Astrocyte of the hippocampus (primary cell): ENCODE measurements at regions not wholly inside any gene's neighbourhood (a gene's known extent, or its start where the extent isn't known, plus 50 kb on each side); places are given as distances from the start of the nearest gene placed in this dataset.

Source experiments
- DNase-seq: peaks from one replicate; pipeline ENCODE4 v3.0.0; 2011; ENCODE audit warnings: low read depth, low spot score

DNA sequence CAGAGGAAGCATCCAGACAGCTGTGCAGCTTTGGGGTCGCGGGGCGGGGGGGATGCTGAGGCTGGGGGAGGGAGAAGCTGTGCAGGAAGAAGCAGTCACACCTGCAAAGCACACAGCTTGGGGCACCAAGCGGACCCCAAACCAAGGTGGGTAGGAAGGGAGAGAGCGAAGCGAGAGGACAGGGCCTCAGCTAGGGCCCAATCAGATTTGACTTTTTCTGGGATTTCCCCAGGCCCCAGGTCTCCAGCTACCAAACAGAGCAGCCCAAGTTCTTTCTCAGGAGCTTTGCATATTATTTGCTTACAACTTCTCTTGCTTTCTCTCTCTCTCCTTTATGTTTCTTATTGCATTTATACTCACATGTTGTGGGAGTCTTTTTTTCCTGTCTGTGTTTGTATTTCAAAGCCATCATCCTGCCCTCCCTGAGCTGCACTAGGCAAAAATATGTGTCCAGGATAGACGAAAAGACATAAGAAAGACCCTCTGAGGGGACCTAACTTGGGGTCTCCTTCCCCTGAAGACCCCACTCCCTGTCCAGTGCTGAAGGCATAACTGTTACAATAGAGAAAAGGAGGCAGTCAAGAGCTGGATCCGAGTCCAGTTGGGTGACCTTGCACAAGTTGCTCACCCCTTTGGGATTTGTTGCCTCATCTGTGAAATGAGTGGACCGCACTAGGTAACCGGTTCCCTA is 50.6 kb upstream of the SMNDC1 start:
- no peak for DNase-seq

DNA sequence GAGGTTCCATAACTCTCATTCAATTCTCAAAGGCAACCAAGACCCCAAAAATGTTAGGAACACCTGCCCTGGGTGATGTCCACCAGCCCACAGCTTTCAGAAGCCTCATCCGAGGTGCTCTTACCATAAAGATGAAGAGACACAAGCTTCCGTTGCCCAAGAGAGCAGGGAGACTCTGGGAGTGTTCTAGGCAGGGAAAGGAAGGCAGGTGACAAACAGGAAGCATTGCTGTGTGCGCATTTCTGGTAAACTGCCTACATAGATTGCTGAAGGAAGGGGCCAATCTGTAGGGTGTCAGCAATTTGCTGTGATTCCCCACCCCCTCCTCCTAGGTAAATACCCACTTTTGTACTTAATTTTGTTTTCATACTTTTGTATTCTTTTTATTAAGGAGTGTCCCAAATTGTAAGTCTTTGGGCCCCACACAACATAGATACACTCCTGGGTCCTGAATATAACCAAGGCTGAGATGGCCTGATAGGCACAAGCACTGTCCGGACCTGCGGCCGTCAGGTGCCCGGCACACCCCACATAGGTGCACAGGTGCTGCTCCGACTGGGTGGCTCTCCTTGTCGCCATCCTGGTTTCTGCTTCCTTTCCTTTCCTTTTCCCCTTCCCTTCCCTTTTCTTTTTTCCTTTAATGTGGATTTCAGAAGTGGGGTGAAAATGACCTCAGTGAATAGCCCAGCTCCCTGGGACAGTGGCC is 51.4 kb upstream of the SMNDC1 start:
- no peak for DNase-seq

DNA sequence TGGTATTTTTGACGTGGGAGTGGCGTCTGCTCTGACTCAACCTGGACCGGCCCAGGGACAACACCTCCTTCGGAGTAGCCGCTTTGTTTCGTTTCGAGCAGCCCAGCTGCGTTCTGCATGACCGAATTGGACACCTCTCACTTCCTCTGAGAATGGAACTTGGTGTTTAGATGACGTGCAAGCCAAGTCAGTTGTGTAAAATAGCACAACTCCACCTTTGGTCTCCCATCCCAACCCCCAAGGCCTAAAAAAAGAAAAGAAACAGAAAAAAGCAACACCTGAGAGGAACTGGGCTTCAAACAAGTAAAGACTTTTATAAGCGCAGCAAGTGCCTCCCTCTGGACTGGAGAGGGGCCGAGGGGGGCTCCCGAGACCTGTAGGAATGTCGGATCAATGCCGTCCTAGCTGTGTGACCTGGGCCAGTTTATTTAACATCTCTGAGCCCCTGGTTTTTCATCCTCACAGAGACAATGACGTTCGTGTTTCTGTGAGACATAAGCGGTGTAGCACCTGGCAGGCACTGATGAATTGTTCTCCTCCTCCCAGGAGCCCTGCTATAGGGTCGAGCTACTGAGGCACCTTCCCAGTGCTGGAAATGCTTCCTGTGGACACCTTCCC is 52.0 kb upstream of the SMNDC1 start:
- DNase-seq: peak; percentile 84

DNA sequence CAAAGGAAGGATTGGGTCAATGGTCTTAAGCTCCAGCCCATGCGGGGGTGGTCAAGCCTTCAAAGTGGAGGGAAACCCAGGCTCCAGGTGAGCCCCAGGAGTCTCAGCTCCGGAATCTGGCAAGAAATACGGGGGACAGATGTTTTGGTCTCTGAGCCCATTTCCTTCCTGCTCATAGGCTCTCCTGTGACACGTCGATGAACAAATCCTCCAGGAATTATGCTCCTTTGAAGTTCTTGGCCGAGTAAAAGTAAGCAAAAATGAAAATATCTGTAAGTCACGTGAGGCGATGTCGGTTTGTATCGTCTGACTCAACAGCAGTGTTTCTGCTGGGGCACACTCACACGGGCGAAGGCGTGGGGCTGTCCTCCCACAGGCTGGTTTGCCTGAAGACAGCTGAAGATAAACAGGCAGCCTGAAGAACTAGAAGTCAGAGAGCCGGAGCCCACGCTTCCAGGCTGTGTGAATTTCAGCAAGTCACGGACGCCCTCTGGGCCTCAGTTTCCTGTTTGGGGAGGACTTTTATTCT is 52.6 kb upstream of the SMNDC1 start:
- DNase-seq: peak; percentile 83

DNA sequence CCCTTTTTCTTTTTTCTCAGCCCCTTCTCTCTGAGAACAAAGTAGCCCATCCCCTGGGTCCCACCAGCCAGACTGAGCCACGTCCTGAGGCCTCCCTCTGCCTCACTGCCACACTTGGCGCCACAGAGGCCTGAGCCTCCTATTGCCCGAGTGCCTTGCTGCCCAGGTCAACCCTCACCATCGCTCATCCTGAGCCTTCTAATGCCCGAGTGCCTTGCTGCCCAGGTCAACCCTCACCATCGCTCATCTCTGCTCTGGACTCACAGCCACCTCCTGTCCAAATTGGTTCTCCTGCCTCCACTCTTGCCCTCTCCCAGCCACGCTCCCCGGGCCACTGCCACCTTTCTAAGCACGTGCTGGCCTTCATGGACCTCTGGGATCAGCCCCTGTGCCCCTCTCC is 53.2 kb upstream of the SMNDC1 start:
- DNase-seq: no peak

DNA sequence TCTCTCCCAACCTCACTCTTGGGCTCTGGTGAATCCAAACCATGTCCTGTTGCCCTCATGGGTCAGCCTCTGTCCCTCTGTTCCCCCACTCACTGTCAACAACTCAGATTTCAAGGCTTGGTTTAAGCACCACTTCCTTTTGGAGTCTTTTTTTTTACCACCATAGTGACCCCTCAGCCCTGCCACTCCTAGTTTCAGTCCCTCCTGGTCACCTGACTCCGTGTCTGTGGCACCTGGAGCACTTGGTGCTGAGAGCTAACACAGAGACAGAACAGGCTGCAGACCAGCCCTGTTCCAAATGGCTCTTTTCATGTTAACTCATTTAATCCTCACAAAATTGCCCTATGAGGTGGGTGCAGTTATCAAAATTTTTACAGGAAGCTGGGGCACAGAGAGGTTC is 53.6 kb upstream of the SMNDC1 start:
- no peak for DNase-seq

DNA sequence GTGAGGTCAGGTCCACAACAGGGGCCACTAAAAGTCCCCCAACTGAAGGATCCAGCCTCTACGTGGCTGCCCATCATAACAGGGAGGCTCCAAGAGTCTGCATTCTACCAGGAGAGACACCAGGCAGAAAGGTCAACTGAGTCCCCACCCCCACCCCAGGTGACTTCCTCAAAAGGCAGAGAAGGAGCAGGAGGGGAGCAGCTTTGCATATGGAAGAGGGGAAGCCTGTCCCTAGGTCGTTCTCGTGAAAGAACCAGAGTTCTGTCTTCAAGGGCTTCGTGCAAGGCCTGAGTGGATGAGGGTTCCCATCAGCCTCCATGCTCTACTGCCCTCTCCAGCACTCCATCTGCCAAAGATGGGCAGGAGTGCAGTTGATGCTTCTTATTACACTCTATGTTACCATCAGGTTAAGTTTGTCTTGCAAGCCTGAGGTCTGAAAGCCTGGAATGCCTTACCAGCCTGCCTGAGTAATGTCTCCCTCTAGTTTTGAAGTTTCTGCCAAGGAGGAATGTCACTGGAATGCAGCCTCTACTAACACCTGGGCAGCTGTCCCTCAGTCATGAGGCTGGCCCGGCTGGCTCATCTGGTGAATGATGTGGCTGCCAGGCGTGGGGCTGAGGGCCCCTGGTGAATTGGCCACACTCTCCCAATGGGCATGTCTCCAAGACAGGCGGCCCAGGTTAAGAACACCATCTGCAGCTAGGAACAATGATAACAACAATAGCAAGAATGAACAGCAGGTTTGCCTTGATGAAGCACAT is 54.3 kb upstream of the SMNDC1 start:
- DNase-seq: peak; percentile 79

DNA sequence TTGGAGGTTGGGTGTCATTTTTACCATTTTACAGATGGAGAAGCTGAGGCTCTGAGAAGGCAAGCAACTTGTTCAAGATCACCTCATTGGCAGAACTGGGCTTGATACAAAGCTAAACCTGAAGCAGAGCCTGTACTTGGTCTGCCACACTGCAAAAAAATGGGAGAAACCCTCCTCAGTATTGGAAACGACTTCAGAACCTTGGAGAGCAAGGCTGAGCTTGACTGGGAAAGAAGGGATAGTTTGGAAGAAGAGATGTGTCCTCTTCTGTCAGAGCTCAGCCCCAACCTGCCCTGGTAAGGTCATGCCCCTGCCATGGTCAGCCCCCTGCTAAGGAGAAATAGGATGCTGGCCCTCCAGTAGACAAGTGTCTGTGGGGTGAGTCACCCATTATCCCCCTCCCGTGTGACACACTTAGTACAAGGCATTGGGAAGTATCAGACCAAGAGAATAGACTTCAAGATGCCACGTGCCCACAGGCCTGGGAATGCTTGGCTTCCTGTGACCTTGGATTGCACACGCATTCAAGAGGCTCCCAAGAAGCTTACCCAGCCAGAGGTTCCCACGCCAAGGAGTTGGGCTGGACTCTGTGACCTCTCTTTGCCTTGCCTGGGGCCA is 56.2 kb upstream of the SMNDC1 start:
- DNase-seq: peak; percentile 40

DNA sequence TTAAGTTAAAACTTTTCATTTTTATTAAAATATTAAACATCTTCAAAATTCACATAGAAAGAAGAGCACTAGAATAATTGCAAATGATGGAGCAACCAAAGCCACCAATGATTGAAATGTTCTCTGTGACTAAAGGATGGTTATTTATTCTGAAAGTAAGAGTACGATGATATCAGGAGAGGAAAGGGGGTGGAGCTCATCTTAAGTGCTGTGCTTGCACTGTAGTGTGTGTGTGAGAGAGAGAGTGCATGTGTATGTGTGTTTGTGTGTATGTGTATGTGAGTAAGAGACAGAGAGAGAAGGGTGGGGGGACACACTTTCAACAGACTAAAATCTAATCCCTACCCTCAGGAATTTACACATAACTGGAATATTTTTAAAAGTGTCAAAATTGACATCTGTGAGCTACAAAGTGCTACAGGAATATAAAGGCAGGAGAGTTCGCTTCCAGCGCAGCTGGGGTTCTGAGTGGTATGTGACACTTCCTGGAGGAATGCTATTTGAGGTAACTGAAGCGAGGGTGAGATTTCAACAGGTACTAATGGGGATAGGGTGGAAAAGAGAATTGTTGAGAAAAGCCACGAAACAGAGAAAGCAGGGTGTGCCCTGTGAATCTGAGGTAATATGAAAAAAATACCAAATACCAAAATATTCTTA is 57.2 kb upstream of the SMNDC1 start:
- peak; percentile 31 for DNase-seq

DNA sequence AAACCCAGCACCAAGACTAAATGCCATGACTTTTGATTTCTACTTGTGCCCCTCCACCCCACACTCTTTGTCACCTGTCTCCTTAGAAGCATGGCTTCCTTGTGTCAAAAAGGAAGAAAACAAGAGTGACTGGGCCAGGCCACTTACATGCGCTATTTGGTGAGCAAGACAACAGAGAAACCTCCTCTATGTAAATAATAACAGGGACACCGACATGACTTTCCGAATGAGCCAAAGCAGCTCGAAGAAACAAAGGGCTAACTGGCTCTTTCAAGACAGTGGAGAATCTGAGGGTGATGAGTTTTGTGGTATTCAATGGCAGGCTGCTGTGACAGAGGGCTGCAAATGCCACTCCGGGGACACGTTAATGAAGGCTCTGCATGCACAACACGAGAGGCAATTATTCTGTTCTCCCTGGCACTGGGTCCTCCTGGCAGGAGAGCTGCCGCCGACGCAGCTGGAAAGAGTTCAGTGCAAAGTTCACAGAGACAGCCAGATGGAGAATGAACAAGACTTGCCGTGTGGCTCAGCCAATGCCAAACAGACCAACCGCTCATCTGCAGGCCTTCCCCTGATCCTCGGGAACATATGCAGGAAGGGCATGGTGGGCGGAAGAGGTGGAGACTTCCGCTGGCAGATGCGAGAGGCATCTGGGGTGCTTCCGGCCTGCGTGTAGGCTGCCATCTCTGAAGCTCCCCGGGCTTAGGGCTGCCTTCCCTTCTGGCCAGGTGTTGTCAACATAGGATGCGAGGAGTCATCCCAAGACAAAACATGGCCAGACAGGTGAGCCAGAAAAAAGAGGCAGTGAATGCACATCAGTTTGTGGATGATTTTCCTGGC is 59.1 kb upstream of the SMNDC1 start:
- peak; percentile 37 for DNase-seq

DNA sequence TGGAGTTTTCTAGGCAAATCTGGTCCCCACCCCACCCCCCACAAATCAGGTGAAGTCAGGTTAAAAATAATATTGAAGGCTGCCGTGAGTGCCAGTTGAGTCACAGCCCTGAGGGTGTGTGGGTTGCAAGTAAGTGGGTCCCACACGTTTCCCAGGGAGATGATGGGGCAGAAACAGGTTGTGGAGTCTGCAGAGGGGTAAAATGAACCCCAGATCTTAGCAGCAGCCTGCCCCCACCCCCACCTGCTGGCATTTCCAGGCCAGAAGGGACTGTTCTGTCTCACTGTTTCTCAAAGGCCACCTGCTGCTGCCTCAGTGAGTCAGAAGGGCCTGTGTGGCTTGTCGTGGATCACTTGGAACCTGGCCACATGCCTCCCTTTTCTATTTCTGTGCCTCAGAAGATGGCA is 59.8 kb upstream of the SMNDC1 start:
- no peak for DNase-seq

DNA sequence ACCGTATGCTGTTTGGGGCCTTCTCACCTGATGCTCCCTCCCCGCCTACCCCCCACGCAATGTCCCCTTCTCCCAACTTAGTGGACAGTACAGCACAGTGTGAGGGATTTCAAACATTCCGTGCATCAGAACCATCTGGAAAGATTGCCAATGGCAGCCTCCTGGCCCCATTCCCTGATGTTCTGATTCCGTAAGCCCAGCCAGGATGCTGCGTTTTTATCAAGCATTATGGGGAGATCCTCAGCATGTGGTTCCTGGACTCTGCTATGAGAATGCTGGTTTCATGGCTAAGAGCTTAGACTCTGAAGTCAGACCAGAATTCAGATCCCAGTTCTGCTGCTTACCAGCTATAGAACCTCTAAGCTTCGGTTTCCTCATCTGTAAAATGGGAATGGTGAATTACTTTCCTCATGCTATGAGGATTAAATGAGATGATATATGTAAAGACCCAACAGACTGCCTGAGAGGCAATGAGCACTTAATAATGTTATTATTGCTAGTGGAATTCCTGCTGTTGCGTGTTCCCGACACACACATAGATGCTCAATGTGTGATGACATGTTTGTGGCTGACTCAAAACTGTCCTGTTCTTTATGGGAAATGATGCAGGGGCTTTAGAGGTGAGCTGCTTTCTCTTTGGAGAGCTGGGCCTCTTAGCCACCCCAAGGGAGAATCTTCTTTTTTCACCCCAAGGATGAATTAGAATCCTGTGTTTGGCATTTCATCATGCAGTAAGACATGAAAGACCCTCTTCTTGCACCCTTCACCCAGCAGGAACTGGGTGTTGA is 60.8 kb upstream of the SMNDC1 start:
- DNase-seq: no peak

DNA sequence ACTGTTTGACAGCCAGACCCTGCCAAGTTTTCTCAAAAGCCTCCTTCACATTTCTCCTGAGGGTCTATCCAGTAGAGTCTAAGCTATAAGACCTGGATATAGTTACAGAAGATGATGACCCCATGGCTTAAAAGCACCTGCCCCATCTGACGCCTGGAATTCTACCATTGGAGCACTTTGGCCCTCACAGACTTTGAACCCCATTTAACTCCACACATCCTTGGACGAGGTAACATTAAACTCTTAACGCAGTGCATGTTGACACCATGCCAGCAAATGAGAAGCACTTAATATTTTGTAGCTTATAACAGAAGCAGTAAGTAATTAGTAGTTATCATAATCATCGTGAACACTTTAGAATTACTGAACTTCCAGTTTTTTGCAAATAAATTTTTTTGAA is 61.9 kb upstream of the SMNDC1 start:
- DNase-seq: no peak

DNA sequence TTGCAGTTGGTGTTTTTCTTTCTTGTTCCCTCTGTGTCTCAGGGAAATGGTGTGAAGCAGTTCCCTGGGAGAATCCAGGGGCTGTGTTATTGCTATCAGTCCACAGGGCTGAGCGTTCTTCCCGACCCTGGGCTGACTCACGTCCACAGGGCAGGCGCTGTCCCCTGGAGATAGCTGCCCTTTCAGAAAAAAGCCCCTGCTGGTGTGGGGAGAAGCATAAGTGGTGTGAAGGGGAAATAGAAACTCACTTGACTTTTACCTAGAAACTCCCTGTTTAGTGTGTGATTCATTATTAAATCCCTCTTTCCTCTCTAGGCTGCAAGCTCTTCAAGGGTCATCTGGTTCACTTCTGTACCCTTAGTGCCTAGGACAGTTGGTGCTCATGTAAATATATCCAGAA is 63.3 kb upstream of the SMNDC1 start:
- peak; percentile 20 for DNase-seq

DNA sequence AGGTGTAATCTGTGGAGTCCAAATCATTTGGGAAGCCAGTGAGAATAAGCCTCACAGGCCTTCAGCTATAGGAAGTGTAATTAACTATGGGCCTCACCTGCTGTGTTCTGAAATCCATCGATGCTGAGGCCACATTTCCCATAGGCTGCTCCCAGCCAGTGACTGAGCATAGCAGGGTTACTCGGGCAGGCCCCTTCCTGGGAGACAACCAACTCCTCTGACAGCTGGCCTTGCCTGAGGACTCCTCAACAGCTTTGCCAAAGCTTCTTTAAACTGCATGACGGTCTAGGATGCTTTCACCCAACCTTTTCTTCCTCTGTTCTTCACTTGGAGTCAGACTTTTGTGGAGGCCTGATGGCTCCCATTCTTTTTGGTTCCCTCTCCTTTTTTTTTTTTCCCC is 63.8 kb upstream of the SMNDC1 start:
- no peak for DNase-seq

DNA sequence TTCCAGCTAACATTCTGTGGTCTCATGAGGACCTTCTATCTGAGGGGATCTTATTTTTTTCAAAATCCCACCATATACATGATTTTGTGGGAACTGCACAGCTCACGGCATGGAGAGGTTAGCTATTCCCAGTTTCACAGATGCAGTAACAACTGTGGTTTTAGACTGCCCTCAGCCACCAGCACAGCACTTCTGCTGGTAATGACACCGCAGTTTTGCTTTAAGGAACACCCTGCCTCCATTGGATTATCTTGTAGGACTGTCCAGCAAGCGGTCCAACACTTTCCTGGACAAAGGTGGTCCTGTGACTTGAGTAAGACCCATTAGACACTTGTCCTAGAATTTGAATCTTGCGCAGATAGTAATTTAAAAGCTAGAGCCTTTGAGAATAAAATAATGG is 65.3 kb upstream of the SMNDC1 start:
- DNase-seq: no peak

DNA sequence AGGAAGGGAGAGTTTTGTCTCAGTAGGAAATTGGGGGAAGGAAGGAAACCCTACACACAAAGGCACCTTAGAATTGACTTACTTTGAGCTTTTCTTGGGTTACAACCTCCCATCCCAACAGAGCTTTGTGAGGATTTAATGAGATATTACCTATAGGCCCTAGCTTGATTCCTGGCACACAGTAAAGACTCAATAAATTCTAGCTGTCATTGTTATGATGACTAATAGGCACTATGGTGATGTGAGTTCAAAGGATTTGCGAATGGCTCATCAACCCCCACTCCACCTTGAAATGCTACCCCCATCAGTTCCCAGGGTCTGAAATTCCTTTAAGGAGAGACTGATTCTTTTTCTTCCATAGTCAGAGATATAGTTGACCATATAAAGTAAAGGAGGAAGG is 67.9 kb upstream of the SMNDC1 start:
- DNase-seq: peak; percentile 33

DNA sequence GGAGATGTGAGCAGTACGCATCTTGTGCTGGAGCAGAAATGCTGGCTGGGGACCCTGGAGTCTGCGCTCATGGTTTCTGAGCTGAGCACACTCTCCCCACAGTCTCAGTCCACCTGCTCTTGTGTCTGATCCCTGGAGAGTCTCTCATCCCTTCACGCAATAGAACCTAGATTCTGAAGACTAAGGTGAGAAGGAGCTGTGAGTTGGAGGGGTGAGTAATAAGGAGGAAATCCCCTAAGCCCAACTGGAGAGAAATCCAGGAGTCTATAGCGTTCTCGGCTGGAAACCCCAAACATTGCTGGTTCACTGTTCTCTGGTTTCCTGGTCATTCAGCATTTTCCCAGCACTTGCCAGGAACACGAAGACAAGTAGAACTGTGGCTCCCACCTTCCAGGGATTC is 68.3 kb upstream of the SMNDC1 start:
- DNase-seq: peak; percentile 39

DNA sequence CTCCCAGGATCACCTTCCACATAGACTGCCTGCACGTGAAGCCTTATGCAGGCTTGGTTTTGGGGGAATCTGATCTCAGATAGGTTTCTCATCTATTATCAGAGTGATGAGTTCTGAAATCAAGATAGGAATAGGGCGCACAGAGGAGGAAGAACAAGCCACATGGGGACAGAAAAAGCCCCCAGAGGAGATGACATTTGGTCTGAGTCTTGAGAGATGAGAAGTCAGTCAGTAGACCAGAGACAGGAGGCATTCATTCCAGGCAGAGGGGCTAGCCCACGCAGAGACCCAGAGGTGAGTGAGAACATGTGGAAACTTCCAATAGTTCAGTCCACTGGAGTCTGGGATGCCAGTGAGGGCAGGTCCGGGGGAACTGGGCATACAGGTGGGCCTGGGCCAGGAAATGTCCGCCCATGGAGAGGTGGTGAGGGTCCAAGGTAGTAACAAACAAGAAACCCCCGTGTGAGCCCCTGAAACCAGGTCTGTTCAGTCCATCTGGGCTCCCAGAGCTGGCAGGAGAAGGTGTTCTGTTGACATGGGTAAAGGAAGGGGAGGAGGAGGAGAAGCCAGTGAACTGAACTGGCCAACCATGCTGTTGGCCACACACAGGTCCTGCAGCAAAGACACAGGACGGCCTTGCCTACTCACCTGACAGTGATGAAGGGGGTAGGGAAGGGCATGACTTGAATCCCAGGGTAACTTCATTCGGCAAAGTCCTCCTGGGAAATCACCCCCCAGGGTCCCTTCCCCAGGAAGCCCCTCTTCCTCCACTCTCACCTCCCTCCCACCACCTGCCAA is 69.3 kb upstream of the SMNDC1 start:
- no peak for DNase-seq
